OCI-LY3 (cell line): ENCODE measurements at regions not wholly inside any gene's neighbourhood (a gene's known extent, or its start where the extent isn't known, plus 50 kb on each side); places are given as distances from the start of the nearest gene placed in this dataset.

ENCODE experiments used
- H2AFZ ChIP-seq: fragments of 200-600, 300-600 bp; shearing (Covaris generic); 2 replicates; pipeline ENCODE4 v1.6.0; 2014; ENCODE audit warnings: antibody characterized with exemption, low read depth, low read length
- H3K27ac ChIP-seq: fragments of 200-600, 300-600 bp; sonication (generic); 2 replicates; pipeline ENCODE4 v1.5.1; 2014; ENCODE audit warnings: mild to moderate bottlenecking, low read length, moderate library complexity, mixed read lengths
- H3K27me3 ChIP-seq: fragments of 200-600, 300-600 bp; sonication (generic); 2 replicates; pipeline ENCODE4 v1.6.1; 2014; ENCODE audit warnings: low read depth, low read length, mixed read lengths
- H3K36me3 ChIP-seq: fragments of 200-600, 300-600 bp; sonication (generic); replicated peaks from 2 replicates; pipeline ENCODE3; 2014; ENCODE audit warnings: low read depth, low read length, mixed read lengths
- H3K4me1 ChIP-seq: fragments of 300-600, 200-600 bp; sonication (generic); 2 replicates; pipeline ENCODE4 v1.6.1; 2014; ENCODE audit warnings: low read length, mixed read lengths
- H3K4me2 ChIP-seq: fragments of 200-600, 300-600 bp; sonication (generic); 2 replicates; pipeline ENCODE4 v1.6.1; 2014; ENCODE audit warnings: low read length, mixed read lengths
- H3K4me3 ChIP-seq: fragments of 300-600, 200-600 bp; sonication (generic); 2 replicates; pipeline ENCODE4 v1.5.1; 2014; ENCODE audit warnings: antibody characterized with exemption, mild to moderate bottlenecking, low read length, moderate library complexity
- H3K79me2 ChIP-seq: fragments of 300-600, 200-600 bp; shearing (Covaris generic); 2 replicates; pipeline ENCODE4 v1.6.1; 2014; ENCODE audit warnings: mild to moderate bottlenecking, low read length, mixed read lengths
- H3K9ac ChIP-seq: fragments of 300-600, 200-600 bp; shearing (Covaris generic); 2 replicates; pipeline ENCODE4 v1.6.0; 2014; ENCODE audit warnings: mild to moderate bottlenecking, low read length, moderate library complexity
- H3K9me3 ChIP-seq: fragments of 200-600, 300-600 bp; shearing (Covaris generic); 2 replicates; pipeline ENCODE4 v1.6.1; 2014; ENCODE audit warnings: low read length, mixed read lengths; ENCODE audit not compliant: insufficient read depth
- H4K20me1 ChIP-seq: fragments of 200-600, 300-600 bp; sonication (generic); 2 replicates; pipeline ENCODE4 v1.6.1; 2016; ENCODE audit warnings: low read length, mixed read lengths; ENCODE audit not compliant: insufficient read depth
- EZH2phosphoT487 ChIP-seq: fragments of 200-600 bp; shearing (Covaris generic); IDR thresholded peaks from 2 replicates; pipeline ENCODE4 v1.6.1; 2018; ENCODE audit warnings: antibody characterized with exemption, mixed run types, low read depth
- TF ChIP-seq, protein P1 (sequence below): fragments of 200-600, 300-600 bp; sonication (generic); IDR thresholded peaks from 2 replicates; pipeline ENCODE4 v1.5.1; 2014; ENCODE audit warnings: antibody characterized with exemption, low read length, low read depth

DNA sequence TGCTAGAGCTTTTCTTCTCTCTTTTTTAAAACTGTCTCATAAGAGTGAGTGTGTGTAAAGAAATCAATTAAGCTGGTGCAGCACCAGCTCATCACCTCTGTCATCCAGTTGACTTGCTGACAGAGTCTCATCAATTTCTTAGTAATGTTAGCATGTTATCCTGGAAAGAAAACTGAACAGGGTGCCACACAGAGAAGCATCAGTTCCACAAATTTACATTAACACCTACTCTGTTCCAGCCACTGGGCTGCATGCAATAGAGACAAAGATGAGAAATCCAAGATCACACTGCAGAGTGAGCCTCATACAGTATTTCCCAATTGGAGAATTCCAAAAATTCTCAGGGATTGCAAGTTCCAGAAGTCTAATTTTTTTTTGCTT, 207.0 kb upstream of the CITED2 start:
- Histone ChIP-seq H3K9me3 (no peaks in the 10 kb centered on the region), H3K4me2 (no peak overlapping the region), H4K20me1 (no peaks in the 10 kb centered on the region), H3K4me1 (no peaks in the 10 kb centered on the region), H3K27me3 (no peaks in the 10 kb centered on the region), H3K27ac (no peak overlapping the region), H3K36me3 (no peaks in the 10 kb centered on the region), H2AFZ (no peak overlapping the region), H3K9ac (no peak overlapping the region), H3K4me3 (no peak overlapping the region), H3K79me2 (no peaks in the 10 kb centered on the region)
- TF ChIP-seq EZH2phosphoT487: no peak
- TF ChIP-seq, protein P1, sequence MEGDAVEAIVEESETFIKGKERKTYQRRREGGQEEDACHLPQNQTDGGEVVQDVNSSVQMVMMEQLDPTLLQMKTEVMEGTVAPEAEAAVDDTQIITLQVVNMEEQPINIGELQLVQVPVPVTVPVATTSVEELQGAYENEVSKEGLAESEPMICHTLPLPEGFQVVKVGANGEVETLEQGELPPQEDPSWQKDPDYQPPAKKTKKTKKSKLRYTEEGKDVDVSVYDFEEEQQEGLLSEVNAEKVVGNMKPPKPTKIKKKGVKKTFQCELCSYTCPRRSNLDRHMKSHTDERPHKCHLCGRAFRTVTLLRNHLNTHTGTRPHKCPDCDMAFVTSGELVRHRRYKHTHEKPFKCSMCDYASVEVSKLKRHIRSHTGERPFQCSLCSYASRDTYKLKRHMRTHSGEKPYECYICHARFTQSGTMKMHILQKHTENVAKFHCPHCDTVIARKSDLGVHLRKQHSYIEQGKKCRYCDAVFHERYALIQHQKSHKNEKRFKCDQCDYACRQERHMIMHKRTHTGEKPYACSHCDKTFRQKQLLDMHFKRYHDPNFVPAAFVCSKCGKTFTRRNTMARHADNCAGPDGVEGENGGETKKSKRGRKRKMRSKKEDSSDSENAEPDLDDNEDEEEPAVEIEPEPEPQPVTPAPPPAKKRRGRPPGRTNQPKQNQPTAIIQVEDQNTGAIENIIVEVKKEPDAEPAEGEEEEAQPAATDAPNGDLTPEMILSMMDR: no peak

DNA sequence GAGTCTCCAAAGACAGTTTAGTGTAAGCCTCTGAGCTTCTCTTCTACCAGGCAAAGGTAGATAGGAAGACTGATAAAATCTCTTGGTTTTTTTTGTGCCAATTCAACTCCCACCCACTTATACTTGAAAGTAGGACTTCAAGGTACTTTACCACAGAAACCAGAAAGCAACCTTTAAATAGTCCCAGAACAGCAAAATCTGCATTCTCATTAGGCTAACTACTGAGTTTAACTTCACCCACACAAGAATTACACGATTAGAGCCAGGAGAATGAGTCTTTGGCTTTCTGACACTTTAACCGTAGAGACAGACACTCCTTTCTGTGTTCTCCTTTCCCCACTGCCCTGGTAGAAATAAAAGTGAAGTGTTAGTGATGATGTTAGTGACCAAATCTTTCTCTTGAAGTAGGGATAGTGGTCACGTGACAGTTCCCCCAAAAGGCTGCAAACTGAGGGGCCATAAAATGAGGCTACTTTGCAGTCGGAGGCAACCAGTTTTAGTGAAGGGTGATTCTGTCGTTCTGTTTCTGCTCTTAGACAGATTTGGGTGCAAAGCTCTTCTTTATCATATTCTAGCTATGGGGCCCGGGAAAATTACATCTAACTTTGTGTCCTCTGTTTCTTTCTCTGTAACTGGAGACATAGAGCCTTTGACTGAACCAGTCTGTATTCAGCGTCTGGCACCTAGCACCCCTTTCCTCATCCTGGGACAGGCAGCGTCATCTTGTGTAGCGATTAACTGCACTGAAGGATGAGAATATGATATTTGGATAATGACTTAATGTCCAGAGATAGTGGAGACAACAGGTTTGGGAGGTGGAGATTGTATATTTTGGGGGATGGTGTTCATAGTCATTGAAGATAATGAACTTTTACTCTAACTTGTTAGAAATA, 206.4 kb upstream of the CITED2 start:
- H3K4me3 ChIP-seq: no peak overlapping the region
- TF ChIP-seq EZH2phosphoT487: no peak
- TF ChIP-seq, protein P1: no peak

DNA sequence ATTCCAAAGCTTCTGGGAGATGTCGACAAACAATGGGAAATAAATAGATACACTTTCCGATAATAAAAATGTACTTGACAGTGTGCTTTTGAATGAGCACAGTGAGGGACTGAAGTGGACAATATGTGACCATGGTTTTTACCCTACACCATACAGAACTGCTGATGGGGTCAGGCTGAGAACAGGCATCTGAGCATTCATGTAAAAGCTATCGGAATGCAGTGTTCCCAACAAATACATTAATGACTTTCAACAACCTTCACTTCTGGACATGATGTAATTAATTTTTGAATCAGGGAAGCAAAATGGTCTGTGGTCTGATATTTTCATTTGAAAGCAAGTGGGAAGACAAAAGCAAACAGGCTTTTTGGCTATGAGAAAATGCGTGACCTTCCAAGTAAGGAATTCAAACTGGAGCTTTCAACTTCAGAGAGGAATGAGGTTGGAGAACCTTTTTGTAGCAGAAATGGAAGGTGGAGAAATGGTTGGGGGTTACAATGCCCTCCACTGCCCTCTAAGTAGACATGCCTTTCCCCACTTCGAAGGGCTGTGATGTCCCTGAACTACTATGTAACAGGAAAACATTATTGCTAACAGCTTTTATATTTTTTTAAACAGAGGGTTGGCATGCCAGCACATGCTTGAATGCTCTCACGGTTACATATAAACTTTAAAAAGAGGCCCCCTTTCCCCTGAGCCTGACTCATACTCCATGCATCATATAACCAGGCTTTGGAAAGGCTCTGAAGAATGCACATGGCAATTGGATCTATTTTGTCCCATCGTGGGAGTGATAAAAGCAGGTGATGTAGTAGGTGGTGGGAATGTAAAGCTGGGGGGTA, 203.5 kb upstream of the CITED2 start:
- Histone ChIP-seq H2AFZ (no peak overlapping the region), H3K9me3 (no peaks in the 10 kb centered on the region), H3K4me3 (no peak overlapping the region), H4K20me1 (no peaks in the 10 kb centered on the region), H3K79me2 (no peaks in the 10 kb centered on the region), H3K27me3 (no peaks in the 10 kb centered on the region), H3K9ac (no peak overlapping the region), H3K36me3 (no peaks in the 10 kb centered on the region), H3K4me1 (no peaks in the 10 kb centered on the region), H3K4me2 (no peak overlapping the region), H3K27ac (no peak overlapping the region)
- no peak for TF ChIP-seq EZH2phosphoT487
- TF ChIP-seq, protein P1: no peak

More for the DNA sequence above, 206.4 kb upstream of the CITED2 start:
- Histone ChIP-seq H3K9me3 (no peaks in the 10 kb centered on the region), H3K4me1 (no peaks in the 10 kb centered on the region), H3K27ac (no peak overlapping the region), H3K36me3 (no peaks in the 10 kb centered on the region), H3K4me2 (no peak overlapping the region), H4K20me1 (no peaks in the 10 kb centered on the region), H3K9ac (no peak overlapping the region), H2AFZ (no peak overlapping the region), H3K27me3 (no peaks in the 10 kb centered on the region), H3K79me2 (no peaks in the 10 kb centered on the region)
